ENCODE measurements at regions not wholly inside any gene's neighbourhood (a gene's known extent, or its start where the extent isn't known, plus 50 kb on each side); places are given as distances from the start of the nearest gene placed in this dataset.
"Not testable (repeated sequence)": the region's sequence is repeated elsewhere in the genome, so short reads cannot be mapped to it uniquely, and the experiment has no call there.

DNA sequence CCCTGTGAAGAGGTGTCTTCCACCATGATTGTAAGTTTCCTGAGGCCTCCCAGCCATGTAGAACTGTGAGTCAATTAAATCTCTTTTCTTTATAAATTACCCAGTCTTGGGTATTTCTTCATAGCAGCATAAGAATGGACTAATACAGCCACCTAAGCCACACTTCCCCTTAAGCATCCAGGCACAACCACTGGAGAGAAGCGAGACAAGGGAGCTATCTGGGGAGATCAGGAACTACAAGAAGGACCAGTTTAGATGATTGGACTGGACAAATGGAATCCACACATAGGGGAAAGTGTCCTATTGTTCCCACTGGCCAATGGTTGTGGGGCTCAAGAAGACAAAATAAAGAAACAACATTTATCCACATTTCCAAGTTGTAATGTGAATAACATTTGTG lies 112.1 kb downstream of the LHX2 start:
- H3K27me3 ChIP-seq (ENCODE audit: control insufficient read depth in 2 of 2, insufficient read depth in 2 of 2, low read length in 2 of 2); H3K4me1 Mint-ChIP-seq; H3K4me1 ChIP-seq (ENCODE audit: control insufficient read depth in 2 of 2, insufficient read depth in 2 of 2, low read length in 2 of 2); H3K36me3 Mint-ChIP-seq; intact Hi-C loops (cut with micrococcal nuclease); H3K36me3 ChIP-seq (ENCODE audit: control insufficient read depth in 2 of 3, insufficient read depth in 3 of 3, low read length in 3 of 3); ATAC-seq; H3K9me3 ChIP-seq (ENCODE audit: control insufficient read depth in 2 of 3, low read length in 3 of 3); H3K4me3 ChIP-seq (ENCODE audit: low read length); H3K4me3 Mint-ChIP-seq; H3K27ac ChIP-seq (ENCODE audit: low read depth, low read length); POLR2A ChIA-PET; H3K27ac Mint-ChIP-seq; DNase-seq: not testable (repeated sequence)
- peaks cover 0 to 16% (median 4%) of the 10 kb centered on the region in 11 donors for H3K9me3 Mint-ChIP-seq
- CTCF ChIA-PET = interaction anchor here (0.6 kb wide), 1 partner anchor 716 kb away, joined by 3 read pairs; no protein-coding TSS in a partner anchor
- H3K27me3 Mint-ChIP-seq = peaks cover 8 to 22% (median 13%) of the 10 kb centered on the region in 5 donors

GRCh38 chr9:124124729-124125650 lies 113.4 kb downstream of the LHX2 start:
- ChIA-PET CTCF (no interaction called here), POLR2A (no interaction called here)
- ATAC-seq (no peak), DNase-seq (no peak)
- Mint-ChIP-seq H3K9me3 (peaks cover 0 to 15% (median 4%) of the 10 kb centered on the region in 11 donors), H3K36me3 (no peaks in the 10 kb centered on the region), H3K4me1 (peaks cover 0 to 6% (median 0%) of the 10 kb centered on the region in 7 donors), H3K27me3 (peaks cover 3 to 12% (median 6%) of the 10 kb centered on the region in 5 donors), H3K27ac (peak overlapping the region in 1 of 9 donors; percentile 40), H3K4me3 (peak overlapping the region in 1 of 10 donors; percentile 4)
- H3K36me3 ChIP-seq (ENCODE audit: control insufficient read depth in 2 of 3, insufficient read depth in 3 of 3, low read length in 3 of 3) = no peaks in the 10 kb centered on the region
- intact Hi-C loops (cut with micrococcal nuclease) = no loop called here
- H3K4me3 ChIP-seq (ENCODE audit: low read length) = no peak overlapping the region
- no peak overlapping the region for H3K27ac ChIP-seq (ENCODE audit: low read depth, low read length)
- H3K9me3 ChIP-seq (ENCODE audit: control insufficient read depth in 2 of 3, low read length in 3 of 3) = no peaks in the 10 kb centered on the region
- H3K4me1 ChIP-seq (ENCODE audit: control insufficient read depth in 2 of 2, insufficient read depth in 2 of 2, low read length in 2 of 2) = no peaks in the 10 kb centered on the region
- no peaks in the 10 kb centered on the region for H3K27me3 ChIP-seq (ENCODE audit: control insufficient read depth in 2 of 2, insufficient read depth in 2 of 2, low read length in 2 of 2)

GRCh38 chr9:124125651-124125977 lies 114.0 kb downstream of the LHX2 start:
- H3K36me3 ChIP-seq (ENCODE audit: control insufficient read depth in 2 of 3, insufficient read depth in 3 of 3, low read length in 3 of 3) = no peaks in the 10 kb centered on the region
- H3K9me3 ChIP-seq (ENCODE audit: control insufficient read depth in 2 of 3, low read length in 3 of 3) = no peaks in the 10 kb centered on the region
- H3K27ac ChIP-seq (ENCODE audit: low read depth, low read length) = no peak overlapping the region
- H3K4me3 Mint-ChIP-seq = no peak overlapping the region
- DNase-seq (no peak), ATAC-seq (no peak)
- no peak overlapping the region for H3K27ac Mint-ChIP-seq
- no peaks in the 10 kb centered on the region for H3K36me3 Mint-ChIP-seq
- peaks cover 0 to 12% (median 4%) of the 10 kb centered on the region in 11 donors for H3K9me3 Mint-ChIP-seq
- peaks cover 0 to 6% (median 0%) of the 10 kb centered on the region in 7 donors for H3K4me1 Mint-ChIP-seq
- no peaks in the 10 kb centered on the region for H3K27me3 ChIP-seq (ENCODE audit: control insufficient read depth in 2 of 2, insufficient read depth in 2 of 2, low read length in 2 of 2)
- no peak overlapping the region for H3K4me3 ChIP-seq (ENCODE audit: low read length)
- no peaks in the 10 kb centered on the region for H3K4me1 ChIP-seq (ENCODE audit: control insufficient read depth in 2 of 2, insufficient read depth in 2 of 2, low read length in 2 of 2)
- intact Hi-C loops (cut with micrococcal nuclease) = no loop called here
- POLR2A ChIA-PET = no interaction called here
- CTCF ChIA-PET = interaction anchor here (0.6 kb wide), 1 partner anchor 213 kb away, joined by 3 read pairs; no protein-coding TSS in a partner anchor
- peaks cover 3 to 12% (median 6%) of the 10 kb centered on the region in 5 donors for H3K27me3 Mint-ChIP-seq

- no peak overlapping the region for H3K4me3 ChIP-seq (ENCODE audit: low read length)
- intact Hi-C loops (cut with micrococcal nuclease) = loop anchor here (1.0 to 2.0 kb wide), 4 partner anchors 128 to 268 kb away; no protein-coding TSS in a partner anchor
- peaks cover 0 to 10% (median 3%) of the 10 kb centered on the region in 11 donors for H3K9me3 Mint-ChIP-seq
Observed at GRCh38 chr9:124126648-124127646, 115.4 kb downstream of the LHX2 start.

DNA sequence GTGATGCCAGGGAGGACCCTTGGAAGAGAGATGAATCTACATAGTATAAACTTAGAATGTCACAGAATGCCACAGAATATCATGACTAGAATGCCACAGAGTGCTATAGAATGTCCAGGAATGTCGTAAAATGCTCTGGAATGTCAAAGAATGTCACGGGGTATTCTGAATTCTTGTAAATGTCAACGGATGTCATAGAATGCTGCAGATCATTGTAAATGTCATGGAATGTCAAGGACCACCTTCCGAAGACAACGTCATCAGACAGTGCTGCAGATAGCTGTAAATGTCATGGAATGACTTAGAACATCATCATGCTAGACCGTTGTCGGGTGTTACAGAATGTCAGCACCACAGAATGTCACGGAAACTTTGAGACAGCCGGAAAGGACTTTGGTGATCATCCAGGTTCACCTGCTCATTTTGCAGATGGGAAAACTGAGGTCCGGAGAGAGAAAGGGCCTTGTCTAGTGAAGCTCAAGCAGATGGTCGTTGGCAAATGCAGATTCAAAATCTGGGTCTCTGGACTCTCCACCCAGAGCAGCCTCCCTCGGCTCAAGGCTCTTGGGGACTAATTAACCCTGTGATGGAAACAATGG lies 117.1 kb downstream of the LHX2 start:
- intact Hi-C loops (cut with micrococcal nuclease) = loop anchor here in 1 of 2 donors (2.0 kb wide), 1 partner anchor 258 kb away; no protein-coding TSS in a partner anchor
- Histone ChIP-seq H3K4me1 (ENCODE audit: control insufficient read depth in 2 of 2, insufficient read depth in 2 of 2, low read length in 2 of 2) (no peaks in the 10 kb centered on the region), H3K9me3 (ENCODE audit: control insufficient read depth in 2 of 3, low read length in 3 of 3) (no peaks in the 10 kb centered on the region), H3K27ac (ENCODE audit: low read depth, low read length) (no peak overlapping the region), H3K4me3 (ENCODE audit: low read length) (no peak overlapping the region), H3K36me3 (ENCODE audit: control insufficient read depth in 2 of 3, insufficient read depth in 3 of 3, low read length in 3 of 3) (no peaks in the 10 kb centered on the region), H3K27me3 (ENCODE audit: control insufficient read depth in 2 of 2, insufficient read depth in 2 of 2, low read length in 2 of 2) (no peaks in the 10 kb centered on the region)
- POLR2A ChIA-PET = no interaction called here
- no peak for DNase-seq
- no peak overlapping the region for H3K4me3 Mint-ChIP-seq
- no peaks in the 10 kb centered on the region for H3K36me3 Mint-ChIP-seq
- CTCF ChIA-PET = no interaction called here
- no peak for ATAC-seq
- peaks cover 0 to 6% (median 0%) of the 10 kb centered on the region in 7 donors for H3K4me1 Mint-ChIP-seq
- H3K27ac Mint-ChIP-seq = no peak overlapping the region
- peaks cover 6 to 13% (median 8%) of the 10 kb centered on the region in 5 donors for H3K27me3 Mint-ChIP-seq
- H3K9me3 Mint-ChIP-seq = peaks cover 0 to 2% (median 0%) of the 10 kb centered on the region in 11 donors

More at GRCh38 chr9:124126648-124127646, 115.4 kb downstream of the LHX2 start:
- H3K27ac Mint-ChIP-seq = peak overlapping the region in 2 of 9 donors; percentile 28 to 34
- H3K9me3 ChIP-seq (ENCODE audit: control insufficient read depth in 2 of 3, low read length in 3 of 3) = no peaks in the 10 kb centered on the region
- peak; percentile 62 for ATAC-seq
- H3K27me3 Mint-ChIP-seq = peaks cover 6 to 12% (median 6%) of the 10 kb centered on the region in 5 donors
- peaks cover 0 to 6% (median 0%) of the 10 kb centered on the region in 7 donors for H3K4me1 Mint-ChIP-seq
- no peak overlapping the region for H3K27ac ChIP-seq (ENCODE audit: low read depth, low read length)
- ChIA-PET POLR2A (interaction anchor here (0.6 kb wide), 2 partner anchors 121 to 268 kb away, joined by 3 read pairs; no protein-coding TSS in a partner anchor), CTCF (no interaction called here)
- peak; percentile 23 to 82 (median 58) for DNase-seq
- no peak overlapping the region for H3K4me3 Mint-ChIP-seq
- H3K36me3 Mint-ChIP-seq = no peaks in the 10 kb centered on the region
- H3K27me3 ChIP-seq (ENCODE audit: control insufficient read depth in 2 of 2, insufficient read depth in 2 of 2, low read length in 2 of 2) = no peaks in the 10 kb centered on the region
- H3K4me1 ChIP-seq (ENCODE audit: control insufficient read depth in 2 of 2, insufficient read depth in 2 of 2, low read length in 2 of 2) = no peaks in the 10 kb centered on the region
- no peaks in the 10 kb centered on the region for H3K36me3 ChIP-seq (ENCODE audit: control insufficient read depth in 2 of 3, insufficient read depth in 3 of 3, low read length in 3 of 3)
